Keratinocyte (primary cell): ENCODE measurements at regions not wholly inside any gene's neighbourhood (a gene's known extent, or its start where the extent isn't known, plus 50 kb on each side); places are given as distances from the start of the nearest gene placed in this dataset.

ENCODE experiments used
- CTCF ChIP-seq, 3 experiments: IDR thresholded peaks in 1 of 3; conservative IDR thresholded peaks in 1 of 3; optimal IDR thresholded peaks in 1 of 3; 2 replicates in 2 of 3; 3 replicates in 1 of 3; pipeline versions ENCODE3 to v1.5.1; 2011; ENCODE audit warnings: low read length in 3 of 3, mild to moderate bottlenecking in 3 of 3, moderate library complexity in 2 of 3, control low read depth in 1 of 3, inconsistent platforms in 1 of 3; ENCODE audit not compliant: insufficient read depth in 2 of 3; ENCODE audit errors: extremely low read depth in 1 of 3
- EZH2 ChIP-seq: IDR thresholded peaks from one replicate; pipeline ENCODE4 v1.6.1; 2012; ENCODE audit warnings: inconsistent platforms, mild to moderate bottlenecking, low read length, moderate library complexity

DNA sequence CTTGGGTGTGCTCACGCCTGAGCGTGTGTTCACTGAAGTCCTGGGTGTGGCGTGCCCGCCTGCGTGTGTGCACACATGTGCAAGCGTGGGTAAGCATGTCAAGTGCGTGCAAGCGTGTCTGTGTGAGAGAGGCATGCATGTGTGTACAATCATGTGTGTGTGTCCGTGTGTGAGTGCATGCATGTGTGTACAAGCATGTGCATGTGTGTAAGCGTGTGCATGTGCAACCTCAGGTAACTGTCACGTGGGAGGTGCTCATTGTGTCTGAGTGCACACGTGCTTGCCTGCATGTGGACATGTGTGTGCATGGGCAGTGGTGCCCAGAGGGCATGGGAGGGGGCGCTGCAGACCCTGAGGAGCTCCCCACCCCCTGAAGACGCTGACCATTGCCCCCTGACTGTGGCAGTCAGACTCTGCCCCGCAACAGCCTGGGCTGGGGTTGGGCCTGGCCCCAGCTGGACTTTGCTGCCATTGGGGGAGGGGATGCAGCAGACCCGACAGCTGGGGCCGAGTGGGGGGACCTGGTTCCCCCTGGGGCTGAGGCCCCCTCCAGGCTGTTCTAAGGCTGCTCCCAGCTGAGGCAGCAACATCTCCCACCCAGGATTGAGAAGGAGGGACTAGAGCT lies 88.1 kb downstream of the UNCX start:
- TF ChIP-seq CTCF (optimal IDR thresholded peaks at IDR 0.05 in 1 of 3, IDR thresholded peaks at IDR 0.05 in 1 of 3, conservative IDR thresholded peaks at IDR 0.05 in 1 of 3; ENCODE audit: extremely low read depth in 1 of 3, insufficient read depth in 2 of 3, low read length in 3 of 3) = no peak
- no peak for TF ChIP-seq EZH2
